Testis (tissue), 2 donors: ENCODE measurements at regions not wholly inside any gene's neighbourhood (a gene's known extent, or its start where the extent isn't known, plus 50 kb on each side); places are given as distances from the start of the nearest gene placed in this dataset.

Source experiments
- CTCF ChIP-seq, 3 experiments: fragments of 450-650 bp in 2 of 3; fragments of 200-600 bp in 1 of 3; sonication (generic) in 1 of 3; IDR thresholded peaks; one replicate each; pipeline ENCODE4 v1.5.1; 2016 to 2019; ENCODE audit warnings: antibody characterized with exemption in 3 of 3, mild to moderate bottlenecking in 2 of 3, moderate library complexity in 1 of 3
- POLR2A ChIP-seq: fragments of 450-650 bp; IDR thresholded peaks from one replicate; pipeline ENCODE4 v1.6.1; 2017; ENCODE audit warnings: antibody characterized with exemption, mild to moderate bottlenecking, moderate library complexity

DNA sequence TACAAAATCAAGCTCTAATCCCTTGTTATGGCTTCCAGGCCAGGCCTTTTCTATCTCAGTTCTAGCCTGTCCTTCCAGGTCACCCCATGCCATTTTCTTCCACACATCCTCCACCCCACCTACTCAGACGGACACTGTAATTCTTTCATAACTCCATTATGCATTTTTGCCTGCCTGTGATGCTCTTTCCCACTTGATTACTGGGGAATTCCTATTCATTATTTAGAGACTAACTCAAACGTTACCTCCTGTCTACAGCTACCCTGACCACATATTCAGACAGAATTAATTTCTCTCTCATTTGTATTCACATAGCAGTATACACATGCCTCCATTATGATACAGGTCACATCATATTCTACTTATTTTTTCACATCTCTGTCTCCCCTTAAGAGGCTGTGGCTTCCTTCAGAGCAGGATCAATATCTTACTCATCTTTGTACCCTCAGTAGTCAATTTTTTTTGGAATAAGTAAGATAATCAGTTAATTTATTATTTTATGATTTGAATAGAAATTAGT is 156.5 kb upstream of the ZC3H12C start:
- no peak for TF ChIP-seq CTCF (IDR thresholded peaks at IDR 0.05)
- TF ChIP-seq POLR2A: no peak
